ENCODE measurements at regions not wholly inside any gene's neighbourhood (a gene's known extent, or its start where the extent isn't known, plus 50 kb on each side); places are given as distances from the start of the nearest gene placed in this dataset.

DNA sequence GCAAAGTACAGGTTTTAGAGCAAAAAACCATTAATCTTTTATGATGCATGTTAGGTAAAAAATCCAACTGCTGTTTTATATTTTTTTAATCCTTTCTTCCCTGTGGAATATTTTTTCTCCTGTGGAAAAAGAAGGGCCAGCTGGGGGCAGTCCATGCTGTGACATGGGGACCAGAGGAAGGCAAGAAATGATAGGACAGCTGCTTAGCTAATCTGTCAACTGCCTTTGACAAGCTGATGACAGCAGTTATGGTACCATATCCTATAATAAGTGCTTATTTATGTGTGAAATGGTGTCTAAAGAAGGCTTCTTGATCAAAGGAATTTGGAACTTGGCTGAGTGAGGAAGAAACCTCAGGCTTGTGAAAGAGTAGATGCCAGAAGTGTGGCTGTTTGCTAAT lies 452.4 kb upstream of the NOVA1 start:
- H3K27me3 Mint-ChIP-seq (ENCODE audit: low read depth, unreplicated experiment) = no peaks in the 10 kb centered on the region

GRCh38 chr14:27056586-27056985 lies 458.8 kb upstream of the NOVA1 start:
- DNase-seq (ENCODE audit: low read depth) (no peak), FAIRE-seq (no peak)
- Histone ChIP-seq H3K36me3 (ENCODE audit: insufficient read depth, low read length) (no peaks in the 10 kb centered on the region), H3K4me3 (ENCODE audit: insufficient read depth, low read depth, low read length) (no peak overlapping the region), H3K4me1 (ENCODE audit: insufficient read depth, low read length) (no peaks in the 10 kb centered on the region), H2AFZ (ENCODE audit: low read depth, low read length) (no peak overlapping the region), H3K4me2 (ENCODE audit: low read length) (no peak overlapping the region), H3K27me3 (ENCODE audit: insufficient read depth, low read length) (no peaks in the 10 kb centered on the region), H3K9me3 (ENCODE audit: insufficient read depth, low read depth, low read length) (no peaks in the 10 kb centered on the region), H3K79me2 (ENCODE audit: insufficient read depth, low read length) (no peaks in the 10 kb centered on the region), H3K9ac (ENCODE audit: low read length) (no peak overlapping the region), H4K20me1 (ENCODE audit: insufficient read depth, low read length) (no peaks in the 10 kb centered on the region), H3K27ac (ENCODE audit: low read depth, low read length) (no peak overlapping the region)
- H3K4me3 Mint-ChIP-seq (ENCODE audit: unreplicated experiment) = no peak overlapping the region
- no peaks in the 10 kb centered on the region for H3K4me1 Mint-ChIP-seq (ENCODE audit: low read depth, unreplicated experiment)
- H3K27ac Mint-ChIP-seq (ENCODE audit: unreplicated experiment) = no peak overlapping the region
- H3K27me3 Mint-ChIP-seq (ENCODE audit: low read depth, unreplicated experiment) = no peaks in the 10 kb centered on the region
- no peaks in the 10 kb centered on the region for H3K9me3 Mint-ChIP-seq (ENCODE audit: unreplicated experiment)
- TF ChIP-seq CTCF (IDR thresholded peaks at IDR 0.05; ENCODE audit: insufficient read depth, low read depth, low read length) (no peak), EZH2 (IDR thresholded peaks at IDR 0.05; ENCODE audit: insufficient read depth, low read length) (no peak)
- no peaks in the 10 kb centered on the region for H3K36me3 Mint-ChIP-seq (ENCODE audit: low read depth, unreplicated experiment)

More for the DNA sequence above, 452.4 kb upstream of the NOVA1 start:
- Histone ChIP-seq H4K20me1 (ENCODE audit: insufficient read depth, low read length) (no peaks in the 10 kb centered on the region), H3K79me2 (ENCODE audit: insufficient read depth, low read length) (no peaks in the 10 kb centered on the region), H3K4me3 (ENCODE audit: insufficient read depth, low read depth, low read length) (no peak overlapping the region), H3K27me3 (ENCODE audit: insufficient read depth, low read length) (no peaks in the 10 kb centered on the region), H3K9ac (ENCODE audit: low read length) (no peak overlapping the region), H2AFZ (ENCODE audit: low read depth, low read length) (no peak overlapping the region), H3K4me2 (ENCODE audit: low read length) (no peak overlapping the region), H3K9me3 (ENCODE audit: insufficient read depth, low read depth, low read length) (no peaks in the 10 kb centered on the region), H3K4me1 (ENCODE audit: insufficient read depth, low read length) (no peaks in the 10 kb centered on the region), H3K27ac (ENCODE audit: low read depth, low read length) (no peak overlapping the region), H3K36me3 (ENCODE audit: insufficient read depth, low read length) (no peaks in the 10 kb centered on the region)
- FAIRE-seq (no peak), DNase-seq (ENCODE audit: low read depth) (no peak)
- no peak overlapping the region for H3K4me3 Mint-ChIP-seq (ENCODE audit: unreplicated experiment)
- no peak overlapping the region for H3K27ac Mint-ChIP-seq (ENCODE audit: unreplicated experiment)
- H3K9me3 Mint-ChIP-seq (ENCODE audit: unreplicated experiment) = peaks cover 3% of the 10 kb centered on the region
- no peaks in the 10 kb centered on the region for H3K4me1 Mint-ChIP-seq (ENCODE audit: low read depth, unreplicated experiment)
- TF ChIP-seq EZH2 (IDR thresholded peaks at IDR 0.05; ENCODE audit: insufficient read depth, low read length) = no peak
- no peak for TF ChIP-seq CTCF (IDR thresholded peaks at IDR 0.05; ENCODE audit: insufficient read depth, low read depth, low read length)
- no peaks in the 10 kb centered on the region for H3K36me3 Mint-ChIP-seq (ENCODE audit: low read depth, unreplicated experiment)

DNA sequence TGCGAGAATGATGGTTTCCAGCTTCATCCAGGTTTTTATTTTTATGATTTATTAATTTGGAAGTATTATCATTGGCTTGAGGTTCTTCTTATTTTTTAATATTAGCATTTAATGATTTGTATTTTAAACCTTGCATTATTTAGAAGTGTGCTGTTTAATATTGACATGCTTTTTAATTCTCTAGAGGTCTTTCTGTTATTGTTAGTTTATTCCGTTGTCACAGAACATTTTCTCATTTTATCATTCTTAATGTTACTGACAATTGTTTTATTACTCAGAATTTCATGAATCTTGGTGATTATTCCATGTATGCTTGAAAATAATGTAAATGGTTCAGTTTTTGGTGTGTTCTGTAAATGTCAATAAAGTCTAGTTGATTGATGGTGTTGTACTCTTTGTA lies 463.5 kb upstream of the NOVA1 start:
- no peaks in the 10 kb centered on the region for H3K79me2 ChIP-seq (ENCODE audit: insufficient read depth, low read length)
- no peak overlapping the region for H3K4me2 ChIP-seq (ENCODE audit: low read length)
- no peaks in the 10 kb centered on the region for H3K36me3 Mint-ChIP-seq (ENCODE audit: low read depth, unreplicated experiment)
- H3K27ac ChIP-seq (ENCODE audit: low read depth, low read length) = no peak overlapping the region
- H3K27ac Mint-ChIP-seq (ENCODE audit: unreplicated experiment) = no peak overlapping the region
- no peak overlapping the region for H3K4me3 ChIP-seq (ENCODE audit: insufficient read depth, low read depth, low read length)
- no peak overlapping the region for H3K9ac ChIP-seq (ENCODE audit: low read length)
- DNase-seq (ENCODE audit: low read depth) (no peak), FAIRE-seq (no peak)
- no peaks in the 10 kb centered on the region for H3K36me3 ChIP-seq (ENCODE audit: insufficient read depth, low read length)
- no peak overlapping the region for H3K4me3 Mint-ChIP-seq (ENCODE audit: unreplicated experiment)
- H3K4me1 Mint-ChIP-seq (ENCODE audit: low read depth, unreplicated experiment) = no peaks in the 10 kb centered on the region
- H2AFZ ChIP-seq (ENCODE audit: low read depth, low read length) = no peak overlapping the region
- no peaks in the 10 kb centered on the region for H3K9me3 ChIP-seq (ENCODE audit: insufficient read depth, low read depth, low read length)
- no peaks in the 10 kb centered on the region for H3K9me3 Mint-ChIP-seq (ENCODE audit: unreplicated experiment)
- no peaks in the 10 kb centered on the region for H3K4me1 ChIP-seq (ENCODE audit: insufficient read depth, low read length)
- no peaks in the 10 kb centered on the region for H4K20me1 ChIP-seq (ENCODE audit: insufficient read depth, low read length)
- no peak for TF ChIP-seq EZH2 (IDR thresholded peaks at IDR 0.05; ENCODE audit: insufficient read depth, low read length)
- no peak for TF ChIP-seq CTCF (IDR thresholded peaks at IDR 0.05; ENCODE audit: insufficient read depth, low read depth, low read length)
- no peaks in the 10 kb centered on the region for H3K27me3 Mint-ChIP-seq (ENCODE audit: low read depth, unreplicated experiment)
- no peaks in the 10 kb centered on the region for H3K27me3 ChIP-seq (ENCODE audit: insufficient read depth, low read length)
